ENCODE measurements at regions not wholly inside any gene's neighbourhood (a gene's known extent, or its start where the extent isn't known, plus 50 kb on each side); places are given as distances from the start of the nearest gene placed in this dataset.

DNA sequence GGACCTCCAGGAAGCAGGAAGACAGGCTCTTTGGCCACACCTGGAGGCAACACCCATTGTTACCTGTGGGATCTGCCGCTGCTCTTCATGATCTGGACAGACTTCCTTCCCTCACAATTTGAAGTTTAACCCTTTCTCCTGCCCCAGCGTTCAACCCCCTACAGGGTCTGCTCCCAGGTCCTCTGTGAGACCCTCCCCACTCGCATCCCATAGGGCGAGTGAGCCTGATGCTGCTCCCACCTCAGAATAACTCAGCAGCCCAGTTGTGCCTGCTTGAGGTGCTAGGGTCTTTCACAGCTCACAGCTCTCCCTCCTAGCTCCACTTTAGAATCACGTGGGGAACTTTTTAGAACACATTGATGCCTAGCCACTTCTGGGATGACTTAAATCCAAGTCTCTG is 61.8 kb upstream of the C10orf90 start:
- peak; percentile 60 for DNase-seq (ENCODE audit: extremely low spot score, unreplicated experiment)
- Mint-ChIP-seq H3K4me3 (ENCODE audit: unreplicated experiment) (no peak overlapping the region), H3K9me3 (ENCODE audit: unreplicated experiment) (no peaks in the 10 kb centered on the region), H3K27me3 (ENCODE audit: unreplicated experiment) (peaks cover 6% of the 10 kb centered on the region), H3K4me1 (ENCODE audit: unreplicated experiment) (no peaks in the 10 kb centered on the region), H3K27ac (ENCODE audit: unreplicated experiment) (no peak overlapping the region), H3K36me3 (ENCODE audit: unreplicated experiment) (no peaks in the 10 kb centered on the region)
- no peak for TF ChIP-seq CTCF (IDR thresholded peaks at IDR 0.05)

DNA sequence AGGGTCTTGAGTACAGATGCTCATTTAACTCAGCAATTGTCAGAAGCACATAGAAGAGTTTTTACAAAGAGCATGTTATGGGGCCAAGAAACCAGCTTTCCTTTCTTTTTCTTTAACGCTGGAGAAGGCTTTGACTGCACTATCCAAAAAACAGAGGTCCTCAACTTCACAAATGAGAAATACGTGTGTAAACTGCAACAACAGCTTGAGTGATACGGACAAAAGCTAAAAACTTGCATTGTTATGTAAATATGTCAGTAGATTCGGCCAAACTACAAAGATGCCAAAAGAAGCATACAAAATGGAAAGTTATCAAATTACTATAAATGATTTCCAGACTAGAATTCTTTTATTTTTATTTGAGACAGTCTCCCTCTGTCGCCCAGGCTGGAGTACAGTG is 62.4 kb upstream of the C10orf90 start:
- Mint-ChIP-seq H3K27me3 (ENCODE audit: unreplicated experiment) (peaks cover 6% of the 10 kb centered on the region), H3K9me3 (ENCODE audit: unreplicated experiment) (no peaks in the 10 kb centered on the region), H3K4me3 (ENCODE audit: unreplicated experiment) (no peak overlapping the region), H3K27ac (ENCODE audit: unreplicated experiment) (no peak overlapping the region), H3K36me3 (ENCODE audit: unreplicated experiment) (no peaks in the 10 kb centered on the region), H3K4me1 (ENCODE audit: unreplicated experiment) (no peaks in the 10 kb centered on the region)
- no peak for DNase-seq (ENCODE audit: extremely low spot score, unreplicated experiment)
- no peak for TF ChIP-seq CTCF (IDR thresholded peaks at IDR 0.05)

GRCh38 chr10:126734015-126734414 is 63.5 kb upstream of the C10orf90 start:
- Mint-ChIP-seq H3K27ac (ENCODE audit: unreplicated experiment) (no peak overlapping the region), H3K36me3 (ENCODE audit: unreplicated experiment) (no peaks in the 10 kb centered on the region), H3K4me3 (ENCODE audit: unreplicated experiment) (no peak overlapping the region), H3K27me3 (ENCODE audit: unreplicated experiment) (peaks cover 8% of the 10 kb centered on the region), H3K9me3 (ENCODE audit: unreplicated experiment) (no peaks in the 10 kb centered on the region), H3K4me1 (ENCODE audit: unreplicated experiment) (no peaks in the 10 kb centered on the region)
- no peak for TF ChIP-seq CTCF (IDR thresholded peaks at IDR 0.05)
- no peak for DNase-seq (ENCODE audit: extremely low spot score, unreplicated experiment)

DNA sequence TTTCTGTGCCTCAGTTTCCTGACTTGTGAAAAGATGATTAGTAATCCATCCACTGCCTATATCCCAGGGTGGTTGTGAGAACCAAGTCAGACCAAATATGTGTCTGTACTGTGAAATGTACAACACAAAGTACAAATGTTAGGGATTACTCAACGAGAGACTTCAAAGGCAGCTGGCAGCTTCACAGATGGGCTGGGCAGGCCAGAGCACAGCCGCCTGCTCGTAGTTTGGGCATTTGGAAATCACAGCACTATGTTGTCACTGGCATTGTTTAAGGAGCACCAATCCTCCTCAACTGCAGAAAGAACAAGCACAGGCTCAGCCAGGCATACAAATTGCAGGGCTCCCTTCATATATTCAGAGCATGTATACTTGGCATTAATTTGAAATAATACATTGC is 64.5 kb upstream of the C10orf90 start:
- Mint-ChIP-seq H3K36me3 (ENCODE audit: unreplicated experiment) (no peaks in the 10 kb centered on the region), H3K9me3 (ENCODE audit: unreplicated experiment) (no peaks in the 10 kb centered on the region), H3K27ac (ENCODE audit: unreplicated experiment) (no peak overlapping the region), H3K27me3 (ENCODE audit: unreplicated experiment) (peaks cover 10% of the 10 kb centered on the region), H3K4me3 (ENCODE audit: unreplicated experiment) (no peak overlapping the region), H3K4me1 (ENCODE audit: unreplicated experiment) (no peaks in the 10 kb centered on the region)
- no peak for DNase-seq (ENCODE audit: extremely low spot score, unreplicated experiment)
- no peak for TF ChIP-seq CTCF (IDR thresholded peaks at IDR 0.05)

DNA sequence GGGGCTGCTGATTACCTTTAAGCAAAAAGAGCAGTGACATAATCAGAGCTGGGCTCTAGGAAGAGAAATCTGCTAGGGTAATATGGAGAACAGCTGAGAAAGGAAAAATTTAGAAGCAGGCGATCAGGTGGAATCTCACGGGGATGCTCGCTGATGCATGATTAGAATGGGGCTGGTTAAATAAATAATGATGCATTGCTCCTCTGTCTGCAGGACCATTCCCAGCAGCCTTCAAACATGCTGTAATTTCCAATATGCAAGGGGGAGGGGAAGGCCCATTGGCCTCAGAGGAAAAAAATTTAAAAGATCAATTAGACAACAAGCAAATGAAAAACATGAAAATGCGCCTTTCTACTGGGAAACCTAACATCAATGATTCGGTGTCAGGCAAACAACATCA is 65.6 kb upstream of the C10orf90 start:
- Mint-ChIP-seq H3K9me3 (ENCODE audit: unreplicated experiment) (no peaks in the 10 kb centered on the region), H3K36me3 (ENCODE audit: unreplicated experiment) (no peaks in the 10 kb centered on the region), H3K27ac (ENCODE audit: unreplicated experiment) (no peak overlapping the region), H3K27me3 (ENCODE audit: unreplicated experiment) (peaks cover 14% of the 10 kb centered on the region), H3K4me3 (ENCODE audit: unreplicated experiment) (no peak overlapping the region), H3K4me1 (ENCODE audit: unreplicated experiment) (no peaks in the 10 kb centered on the region)
- TF ChIP-seq CTCF (IDR thresholded peaks at IDR 0.05), result no peak
- DNase-seq (ENCODE audit: extremely low spot score, unreplicated experiment), result no peak
